DND-41 (cell line): ENCODE measurements at regions not wholly inside any gene's neighbourhood (a gene's known extent, or its start where the extent isn't known, plus 50 kb on each side); places are given as distances from the start of the nearest gene placed in this dataset.

ENCODE experiments used
- ATAC-seq: fragments of 200-7000 bp; cut with Tn5 transposase; 3 replicates; pipeline ENCODE4 v1.9.1; 2021; ENCODE audit warnings: low read depth; ENCODE audit not compliant: insufficient read depth
- DNase-seq: peaks from one replicate; pipeline ENCODE4 v3.0.0-alpha.2; 2020
- H2AFZ ChIP-seq: 2 replicates; pipeline ENCODE4 v1.6.0; 2012; ENCODE audit warnings: low read depth, low read length
- H3K27ac ChIP-seq: 2 replicates; pipeline ENCODE4 v1.5.1; 2012; ENCODE audit warnings: low read length, inconsistent platforms
- H3K27me3 ChIP-seq: fragments of 200-600 bp; sonication (generic); 2 replicates; pipeline ENCODE4 v1.6.0; 2012; ENCODE audit warnings: low read length, mild to moderate bottlenecking, inconsistent platforms; ENCODE audit not compliant: insufficient read depth, poor library complexity
- H3K36me3 ChIP-seq: 2 replicates; pipeline ENCODE4 v1.5.1; 2012; ENCODE audit warnings: low read length, inconsistent platforms; ENCODE audit not compliant: insufficient read depth
- H3K4me1 ChIP-seq: 2 replicates; pipeline ENCODE4 v1.5.1; 2012; ENCODE audit warnings: mild to moderate bottlenecking, low read length; ENCODE audit not compliant: insufficient read depth
- H3K4me2 ChIP-seq: 2 replicates; pipeline ENCODE4 v1.6.0; 2012; ENCODE audit warnings: mild to moderate bottlenecking, moderate library complexity, low read length, inconsistent platforms; ENCODE audit not compliant: insufficient read depth
- H3K4me3 ChIP-seq, 2 experiments: fragments of 200-600 bp in 1 of 2; shearing (Covaris generic) in 1 of 2; 2 replicates each; pipeline ENCODE4 v1.5.1; 2012 to 2016; ENCODE audit warnings: inconsistent platforms in 2 of 2, low read length in 2 of 2, mild to moderate bottlenecking in 2 of 2, low read depth in 1 of 2, moderate library complexity in 1 of 2
- H3K79me2 ChIP-seq: 2 replicates; pipeline ENCODE4 v1.6.0; 2012; ENCODE audit warnings: low read length, inconsistent platforms; ENCODE audit not compliant: insufficient read depth
- H3K9ac ChIP-seq: 2 replicates; pipeline ENCODE4 v1.6.0; 2012; ENCODE audit warnings: low read depth, mild to moderate bottlenecking, inconsistent platforms, low read length, moderate library complexity
- H3K9me3 ChIP-seq: 2 replicates; pipeline ENCODE4 v1.5.1; 2012; ENCODE audit warnings: low read length, moderate library complexity, mild to moderate bottlenecking, inconsistent platforms; ENCODE audit not compliant: insufficient read depth, severe bottlenecking
- H4K20me1 ChIP-seq: 2 replicates; pipeline ENCODE4 v1.6.0; 2012; ENCODE audit warnings: low read length; ENCODE audit not compliant: insufficient read depth
- EZH2 ChIP-seq: IDR thresholded peaks from 3 replicates; pipeline ENCODE4 v1.6.1; 2012; ENCODE audit warnings: borderline replicate concordance, low read depth, mild to moderate bottlenecking, moderate library complexity, low read length, inconsistent platforms; ENCODE audit not compliant: severe bottlenecking
- TF ChIP-seq, protein P1 (sequence below): IDR thresholded peaks from 2 replicates; pipeline ENCODE4 v1.5.1; 2012; ENCODE audit warnings: borderline replicate concordance, low read length, moderate library complexity, mild to moderate bottlenecking; ENCODE audit not compliant: poor library complexity, severe bottlenecking; ENCODE audit errors: extremely low read depth

DNA sequence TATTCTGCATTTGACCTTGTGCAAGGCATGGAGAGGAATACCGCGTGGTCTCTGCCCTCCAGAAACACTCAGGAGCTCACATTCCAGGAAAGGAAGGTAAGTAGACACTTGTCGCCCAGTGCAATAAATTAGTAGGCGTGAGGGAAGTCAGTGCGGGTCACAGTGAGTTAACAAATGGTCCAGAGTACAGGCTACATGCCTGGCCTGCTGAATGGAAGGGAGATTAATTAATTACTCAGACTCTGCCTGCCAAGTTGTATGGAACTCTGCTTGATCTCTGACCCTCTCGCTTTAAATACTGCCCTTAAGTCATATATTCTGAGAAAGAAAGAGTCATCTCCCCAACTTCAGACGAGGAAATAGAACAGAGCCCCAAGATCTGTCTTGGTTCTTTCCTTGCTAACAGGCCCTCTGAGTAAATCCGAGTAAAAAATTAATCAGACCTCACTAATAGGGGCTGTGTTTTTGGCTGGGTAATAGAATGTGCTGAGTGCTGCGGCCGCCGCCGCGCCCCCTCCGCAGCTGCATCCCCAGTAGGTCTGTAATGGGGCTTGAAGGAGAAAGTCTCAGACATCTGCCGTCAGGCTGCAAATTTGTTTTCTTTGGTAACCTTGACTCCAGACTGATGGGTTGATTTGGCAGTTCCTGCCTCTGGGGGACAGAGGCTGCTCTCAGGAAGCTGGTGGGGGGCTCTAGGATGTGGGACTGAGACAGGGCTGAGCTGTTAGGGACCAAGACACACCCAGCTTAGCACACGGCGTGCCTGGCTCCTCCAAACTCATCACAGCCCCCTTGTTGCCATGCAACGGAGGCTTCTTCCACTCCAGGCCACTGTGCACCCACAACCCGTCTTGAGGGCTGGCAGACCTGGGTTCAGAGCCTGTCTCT lies 144.4 kb downstream of the NSG2 start:
- peaks cover 15% of the 10 kb centered on the region for H3K27me3 ChIP-seq
- no peak for DNase-seq
- TF ChIP-seq, protein P1, sequence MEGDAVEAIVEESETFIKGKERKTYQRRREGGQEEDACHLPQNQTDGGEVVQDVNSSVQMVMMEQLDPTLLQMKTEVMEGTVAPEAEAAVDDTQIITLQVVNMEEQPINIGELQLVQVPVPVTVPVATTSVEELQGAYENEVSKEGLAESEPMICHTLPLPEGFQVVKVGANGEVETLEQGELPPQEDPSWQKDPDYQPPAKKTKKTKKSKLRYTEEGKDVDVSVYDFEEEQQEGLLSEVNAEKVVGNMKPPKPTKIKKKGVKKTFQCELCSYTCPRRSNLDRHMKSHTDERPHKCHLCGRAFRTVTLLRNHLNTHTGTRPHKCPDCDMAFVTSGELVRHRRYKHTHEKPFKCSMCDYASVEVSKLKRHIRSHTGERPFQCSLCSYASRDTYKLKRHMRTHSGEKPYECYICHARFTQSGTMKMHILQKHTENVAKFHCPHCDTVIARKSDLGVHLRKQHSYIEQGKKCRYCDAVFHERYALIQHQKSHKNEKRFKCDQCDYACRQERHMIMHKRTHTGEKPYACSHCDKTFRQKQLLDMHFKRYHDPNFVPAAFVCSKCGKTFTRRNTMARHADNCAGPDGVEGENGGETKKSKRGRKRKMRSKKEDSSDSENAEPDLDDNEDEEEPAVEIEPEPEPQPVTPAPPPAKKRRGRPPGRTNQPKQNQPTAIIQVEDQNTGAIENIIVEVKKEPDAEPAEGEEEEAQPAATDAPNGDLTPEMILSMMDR: no peak
- no peak for TF ChIP-seq EZH2

DNA sequence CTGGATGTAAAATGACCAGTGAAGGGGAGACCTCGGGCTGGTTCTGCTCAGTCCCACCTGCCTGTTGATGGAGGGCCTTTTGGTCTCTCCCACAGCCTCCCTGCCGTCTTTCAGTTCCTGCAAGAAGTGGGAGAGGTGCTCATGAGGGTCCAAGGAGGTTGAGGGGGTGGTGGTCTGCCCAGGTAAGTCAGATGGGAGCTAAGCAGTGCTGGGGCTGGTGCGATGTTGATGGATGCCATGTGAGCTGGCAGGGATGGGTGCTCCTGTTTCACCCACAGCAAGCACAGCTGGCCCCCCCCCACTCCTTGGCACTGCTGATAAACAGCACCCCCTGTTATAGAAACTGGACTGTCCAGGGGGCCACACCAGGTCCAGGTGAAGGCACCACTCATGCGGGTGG lies 145.6 kb downstream of the NSG2 start:
- no peak overlapping the region for H3K4me3 ChIP-seq
- H3K79me2 ChIP-seq: no peaks in the 10 kb centered on the region
- TF ChIP-seq, protein P1: no peak
- no peak for TF ChIP-seq EZH2
- H3K9ac ChIP-seq: no peak overlapping the region
- no peak for ATAC-seq
- H3K27ac ChIP-seq: no peak overlapping the region
- no peaks in the 10 kb centered on the region for H3K4me1 ChIP-seq
- H3K9me3 ChIP-seq: no peaks in the 10 kb centered on the region
- no peak overlapping the region for H2AFZ ChIP-seq
- no peak for DNase-seq
- no peak overlapping the region for H3K4me2 ChIP-seq
- no peaks in the 10 kb centered on the region for H4K20me1 ChIP-seq
- H3K27me3 ChIP-seq: peaks cover 15% of the 10 kb centered on the region
- H3K36me3 ChIP-seq: no peaks in the 10 kb centered on the region

More for the DNA sequence above, 144.4 kb downstream of the NSG2 start:
- H3K79me2 ChIP-seq: no peaks in the 10 kb centered on the region
- no peak overlapping the region for H2AFZ ChIP-seq
- H4K20me1 ChIP-seq: no peaks in the 10 kb centered on the region
- no peaks in the 10 kb centered on the region for H3K4me1 ChIP-seq
- no peaks in the 10 kb centered on the region for H3K36me3 ChIP-seq
- H3K9ac ChIP-seq: no peak overlapping the region
- no peak overlapping the region for H3K4me3 ChIP-seq
- H3K4me2 ChIP-seq: no peak overlapping the region
- H3K9me3 ChIP-seq: no peaks in the 10 kb centered on the region
- H3K27ac ChIP-seq: no peak overlapping the region
- no peak for ATAC-seq

DNA sequence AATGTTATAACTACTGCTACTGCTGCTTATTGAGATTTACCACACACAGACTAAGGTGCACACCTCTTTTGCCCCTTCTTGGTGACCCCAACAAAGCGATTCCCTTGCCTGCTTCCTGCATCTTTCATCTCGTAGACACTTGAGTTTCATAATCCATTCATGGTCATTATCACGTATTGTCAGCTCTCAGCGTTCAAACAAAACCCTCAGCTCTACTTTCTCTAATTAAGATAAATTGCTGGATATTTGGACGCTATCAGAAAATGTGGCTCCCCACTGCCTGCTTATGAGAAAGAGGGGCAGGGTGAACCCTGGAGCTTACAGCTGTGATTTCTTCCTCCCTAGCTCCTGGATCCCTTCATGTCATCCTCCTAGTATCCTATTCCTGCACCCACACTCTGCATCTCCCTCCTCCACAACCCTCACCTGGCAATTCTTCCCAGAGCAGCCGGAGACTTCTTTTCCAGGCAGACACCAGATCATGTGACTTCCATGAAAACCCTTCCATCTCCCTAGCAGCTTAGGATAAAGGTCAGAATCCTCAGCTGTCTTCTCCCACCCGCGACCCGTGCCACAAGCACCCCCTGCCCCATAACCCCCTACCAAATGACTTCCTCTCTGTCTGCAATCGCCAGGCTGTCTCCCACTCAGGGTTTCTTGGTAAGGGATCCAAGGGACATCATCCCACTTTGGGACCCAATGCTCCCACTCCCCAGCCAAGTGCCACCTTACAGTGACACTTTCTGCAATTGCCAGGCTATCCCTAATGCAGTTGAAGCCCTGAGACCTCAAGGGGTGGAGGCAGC lies 146.5 kb downstream of the NSG2 start:
- H3K79me2 ChIP-seq: no peaks in the 10 kb centered on the region
- no peak overlapping the region for H3K4me3 ChIP-seq
- no peak overlapping the region for H3K9ac ChIP-seq
- H2AFZ ChIP-seq: no peak overlapping the region
- no peaks in the 10 kb centered on the region for H4K20me1 ChIP-seq
- H3K27ac ChIP-seq: no peak overlapping the region
- H3K36me3 ChIP-seq: no peaks in the 10 kb centered on the region
- no peaks in the 10 kb centered on the region for H3K4me1 ChIP-seq
- DNase-seq (no peak), ATAC-seq (no peak)
- TF ChIP-seq EZH2: no peak
- TF ChIP-seq, protein P1: no peak
- H3K9me3 ChIP-seq: no peaks in the 10 kb centered on the region
- no peak overlapping the region for H3K4me2 ChIP-seq
- peaks cover 15% of the 10 kb centered on the region for H3K27me3 ChIP-seq
